ENCODE measurements at regions not wholly inside any gene's neighbourhood (a gene's known extent, or its start where the extent isn't known, plus 50 kb on each side); places are given as distances from the start of the nearest gene placed in this dataset.

- no peak for TF ChIP-seq CTCF (IDR thresholded peaks at IDR 0.05)
- H3K27me3 ChIP-seq (ENCODE audit: control insufficient read depth, insufficient read depth, low read length) = no peaks in the 10 kb centered on the region
- H3K4me1 ChIP-seq (ENCODE audit: control insufficient read depth, insufficient read depth, low read length) = peaks cover 26% of the 10 kb centered on the region
- no peak overlapping the region for H3K4me3 ChIP-seq (ENCODE audit: low read length)
- peak overlapping the region; percentile 94 for H3K4me3 Mint-ChIP-seq
- peaks cover 25% of the 10 kb centered on the region for H3K36me3 Mint-ChIP-seq
- DNase-seq = no peak
- H3K27ac ChIP-seq (ENCODE audit: low read length) = no peak overlapping the region
- H3K27me3 Mint-ChIP-seq (ENCODE audit: low read depth in 2 of 2) = no peaks in the 10 kb centered on the region
- H3K27ac Mint-ChIP-seq = peak overlapping the region; percentile 29 to 37
- peaks cover 42 to 43% of the 10 kb centered on the region in 2 donors for H3K4me1 Mint-ChIP-seq
- 31% methylated on average over 9 of the region's 10 CpGs for WGBS (ENCODE audit: insufficient coverage)
- H3K9me3 Mint-ChIP-seq = no peaks in the 10 kb centered on the region
- H3K9me3 ChIP-seq (ENCODE audit: control insufficient read depth, insufficient read depth, low read length) = no peaks in the 10 kb centered on the region
- peaks cover 2% of the 10 kb centered on the region for H3K36me3 ChIP-seq (ENCODE audit: control insufficient read depth, insufficient read depth, low read length)
- intact Hi-C loops (cut with micrococcal nuclease) = no loop called here
- ATAC-seq = no peak
Measured at GRCh38 chrX:2610246-2611170, 80.6 kb upstream of the CD99 start.

- TF ChIP-seq CTCF (IDR thresholded peaks at IDR 0.05) = no peak
- H3K9me3 Mint-ChIP-seq = no peaks in the 10 kb centered on the region
- ATAC-seq (no peak), DNase-seq (no peak)
- peaks cover 16% of the 10 kb centered on the region for H3K36me3 Mint-ChIP-seq
- H3K4me3 Mint-ChIP-seq = peak overlapping the region; percentile 94
- peaks cover 2% of the 10 kb centered on the region for H3K36me3 ChIP-seq (ENCODE audit: control insufficient read depth, insufficient read depth, low read length)
- no peaks in the 10 kb centered on the region for H3K27me3 Mint-ChIP-seq (ENCODE audit: low read depth in 2 of 2)
- intact Hi-C loops (cut with micrococcal nuclease) = loop anchor here (2.0 kb wide), 1 partner anchor 1157 kb away; the partner anchor contains the start of gene ASMTL
- no peaks in the 10 kb centered on the region for H3K27me3 ChIP-seq (ENCODE audit: control insufficient read depth, insufficient read depth, low read length)
- H3K4me3 ChIP-seq (ENCODE audit: low read length) = peak overlapping the region; percentile 75
- no peaks in the 10 kb centered on the region for H3K9me3 ChIP-seq (ENCODE audit: control insufficient read depth, insufficient read depth, low read length)
- under 1% methylated on average over 44 of the region's 44 CpGs for WGBS (ENCODE audit: insufficient coverage)
- H3K27ac ChIP-seq (ENCODE audit: low read length) = no peak overlapping the region
- H3K4me1 Mint-ChIP-seq = peaks cover 35 to 43% of the 10 kb centered on the region in 2 donors
- H3K4me1 ChIP-seq (ENCODE audit: control insufficient read depth, insufficient read depth, low read length) = peaks cover 26% of the 10 kb centered on the region
- H3K27ac Mint-ChIP-seq = peak overlapping the region; percentile 29 to 37
Measured at GRCh38 chrX:2609431-2610238, 81.5 kb upstream of the CD99 start.

GRCh38 chrX:2608638-2609430, 82.3 kb upstream of the CD99 start:
- Histone ChIP-seq H3K36me3 (ENCODE audit: control insufficient read depth, insufficient read depth, low read length) (peaks cover 2% of the 10 kb centered on the region), H3K9me3 (ENCODE audit: control insufficient read depth, insufficient read depth, low read length) (no peaks in the 10 kb centered on the region), H3K27ac (ENCODE audit: low read length) (peak overlapping the region; percentile 47), H3K4me3 (ENCODE audit: low read length) (peak overlapping the region; percentile 69), H3K4me1 (ENCODE audit: control insufficient read depth, insufficient read depth, low read length) (peaks cover 26% of the 10 kb centered on the region), H3K27me3 (ENCODE audit: control insufficient read depth, insufficient read depth, low read length) (no peaks in the 10 kb centered on the region)
- Mint-ChIP-seq H3K36me3 (peaks cover 13% of the 10 kb centered on the region), H3K4me3 (peak overlapping the region; percentile 94), H3K27ac (peak overlapping the region; percentile 65 to 87), H3K9me3 (no peaks in the 10 kb centered on the region), H3K27me3 (ENCODE audit: low read depth in 2 of 2) (no peaks in the 10 kb centered on the region), H3K4me1 (peaks cover 34 to 47% of the 10 kb centered on the region in 2 donors)
- no peak for TF ChIP-seq CTCF (IDR thresholded peaks at IDR 0.05)
- intact Hi-C loops (cut with micrococcal nuclease) = loop anchor here (2.0 kb wide), 1 partner anchor 1156 kb away; the partner anchor contains the start of gene ASMTL
- peak; percentile 90 to 97 (median 94) for ATAC-seq
- WGBS (ENCODE audit: insufficient coverage) = under 1% methylated on average over 58 of the region's 63 CpGs
- peak; percentile 68 to 91 for DNase-seq

All from natural killer cell (primary cell).